C4-2B (cell line): ENCODE measurements at regions not wholly inside any gene's neighbourhood (a gene's known extent, or its start where the extent isn't known, plus 50 kb on each side); places are given as distances from the start of the nearest gene placed in this dataset.

Experiments
- ZFX ChIP-seq: fragments of 450-650 bp; IDR thresholded peaks from 2 replicates; pipeline ENCODE4 v1.6.1; 2017
- TF ChIP-seq, protein P1 (sequence below): fragments of 450-650 bp; conservative IDR thresholded peaks from 2 replicates; pipeline ENCODE4 v1.5.1; 2017; ENCODE audit warnings: mild to moderate bottlenecking

DNA sequence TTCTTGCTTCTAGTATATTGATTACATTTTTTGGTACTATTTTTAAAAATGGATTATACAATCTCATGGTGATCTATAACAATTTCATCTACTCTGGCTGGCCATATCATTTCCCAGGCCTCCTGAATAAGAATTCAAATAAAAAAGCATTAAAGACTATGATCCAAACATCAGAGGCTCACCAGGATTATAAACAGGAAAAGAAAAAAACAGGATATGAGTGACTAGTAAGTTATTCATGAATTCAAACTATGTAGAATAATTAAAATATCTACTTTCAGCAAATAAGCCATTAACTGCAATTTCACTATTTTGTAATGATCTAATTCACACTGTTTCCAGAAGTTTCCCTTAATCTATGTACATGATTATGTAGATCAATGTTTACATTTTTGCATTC, 293.1 kb upstream of the CDH6 start:
- TF ChIP-seq, protein P1, sequence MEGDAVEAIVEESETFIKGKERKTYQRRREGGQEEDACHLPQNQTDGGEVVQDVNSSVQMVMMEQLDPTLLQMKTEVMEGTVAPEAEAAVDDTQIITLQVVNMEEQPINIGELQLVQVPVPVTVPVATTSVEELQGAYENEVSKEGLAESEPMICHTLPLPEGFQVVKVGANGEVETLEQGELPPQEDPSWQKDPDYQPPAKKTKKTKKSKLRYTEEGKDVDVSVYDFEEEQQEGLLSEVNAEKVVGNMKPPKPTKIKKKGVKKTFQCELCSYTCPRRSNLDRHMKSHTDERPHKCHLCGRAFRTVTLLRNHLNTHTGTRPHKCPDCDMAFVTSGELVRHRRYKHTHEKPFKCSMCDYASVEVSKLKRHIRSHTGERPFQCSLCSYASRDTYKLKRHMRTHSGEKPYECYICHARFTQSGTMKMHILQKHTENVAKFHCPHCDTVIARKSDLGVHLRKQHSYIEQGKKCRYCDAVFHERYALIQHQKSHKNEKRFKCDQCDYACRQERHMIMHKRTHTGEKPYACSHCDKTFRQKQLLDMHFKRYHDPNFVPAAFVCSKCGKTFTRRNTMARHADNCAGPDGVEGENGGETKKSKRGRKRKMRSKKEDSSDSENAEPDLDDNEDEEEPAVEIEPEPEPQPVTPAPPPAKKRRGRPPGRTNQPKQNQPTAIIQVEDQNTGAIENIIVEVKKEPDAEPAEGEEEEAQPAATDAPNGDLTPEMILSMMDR = no peak
- TF ChIP-seq ZFX = no peak
